GM23338 (cell line): ENCODE measurements at regions not wholly inside any gene's neighbourhood (a gene's known extent, or its start where the extent isn't known, plus 50 kb on each side); places are given as distances from the start of the nearest gene placed in this dataset.

ENCODE experiments used
- ATAC-seq: fragments of 200-7000 bp; cut with Tn5 transposase; 3 replicates; pipeline ENCODE4 v1.9.1; 2020
- DNase-seq: peaks from one replicate; pipeline ENCODE4 v3.0.0-alpha.2; 2015; ENCODE audit warnings: low spot score
- H2AFZ ChIP-seq: fragments of 200-600 bp; sonication (generic); 2 replicates; pipeline ENCODE4 v1.8.0; 2016; ENCODE audit warnings: antibody characterized with exemption, mild to moderate bottlenecking, moderate library complexity
- H3F3A ChIP-seq: fragments of 200-600 bp; sonication (generic); replicated peaks from 2 replicates; pipeline ENCODE4 v1.8.0; 2017; ENCODE audit warnings: antibody characterized with exemption, mixed run types, low read depth
- H3K27ac ChIP-seq: fragments of 200-600 bp; sonication (generic); 2 replicates; pipeline ENCODE4 v1.6.1; 2016; ENCODE audit warnings: low read depth
- H3K27me3 ChIP-seq: fragments of 200-600 bp; sonication (generic); 2 replicates; pipeline ENCODE4 v1.8.0; 2016; ENCODE audit warnings: mild to moderate bottlenecking, mixed run types, moderate library complexity; ENCODE audit not compliant: insufficient read depth
- H3K36me3 ChIP-seq: fragments of 200-600 bp; sonication (generic); 2 replicates; pipeline ENCODE4 v1.8.0; 2016; ENCODE audit warnings: mild to moderate bottlenecking; ENCODE audit not compliant: insufficient read depth
- H3K4me1 ChIP-seq: fragments of 200-600 bp; sonication (generic); 2 replicates; pipeline ENCODE4 v1.8.0; 2016; ENCODE audit warnings: mild to moderate bottlenecking, moderate library complexity; ENCODE audit not compliant: insufficient read depth
- H3K4me2 ChIP-seq: fragments of 200-600 bp; sonication (generic); 2 replicates; pipeline ENCODE4 v1.7.1; 2017; ENCODE audit warnings: mixed run types
- H3K4me3 ChIP-seq: fragments of 200-600 bp; sonication (generic); 2 replicates; pipeline ENCODE4 v1.6.1; 2016; ENCODE audit warnings: mixed run types
- H3K79me2 ChIP-seq: fragments of 200-600 bp; sonication (generic); replicated peaks from 2 replicates; pipeline ENCODE4 v1.8.0; 2017; ENCODE audit warnings: mild to moderate bottlenecking; ENCODE audit not compliant: insufficient read depth
- H3K9me2 ChIP-seq: fragments of 200-600 bp; sonication (generic); 2 replicates; pipeline ENCODE4 v1.8.0; 2017; ENCODE audit not compliant: insufficient read depth
- H4K20me1 ChIP-seq: fragments of 200-600 bp; sonication (generic); replicated peaks from 2 replicates; pipeline ENCODE4 v1.8.0; 2017; ENCODE audit warnings: mild to moderate bottlenecking; ENCODE audit not compliant: insufficient read depth
- H3K27ac Mint-ChIP-seq: 2 replicates; pipeline ENCODE4 v1.8.0; 2020; ENCODE audit warnings: inconsistent platforms, mild to moderate bottlenecking, moderate library complexity, mixed read lengths
- H3K27me3 Mint-ChIP-seq: 3 replicates; pipeline ENCODE4 v1.8.0; 2022; ENCODE audit warnings: low read depth, mild to moderate bottlenecking, moderate library complexity, mixed read lengths, inconsistent platforms; ENCODE audit not compliant: insufficient read depth, poor library complexity
- H3K36me3 Mint-ChIP-seq: 3 replicates; pipeline ENCODE4 v1.8.0; 2021; ENCODE audit warnings: low read depth, mild to moderate bottlenecking, inconsistent platforms, moderate library complexity, mixed read lengths
- H3K4me1 Mint-ChIP-seq: 3 replicates; pipeline ENCODE4 v1.8.0; 2020; ENCODE audit warnings: mild to moderate bottlenecking, inconsistent platforms, mixed read lengths
- H3K4me3 Mint-ChIP-seq: 3 replicates; pipeline ENCODE4 v1.8.0; 2021; ENCODE audit warnings: moderate library complexity, mild to moderate bottlenecking, inconsistent platforms, mixed read lengths
- H3K9me3 Mint-ChIP-seq: 3 replicates; pipeline ENCODE4 v1.8.0; 2020; ENCODE audit warnings: moderate library complexity, mild to moderate bottlenecking, inconsistent platforms, mixed read lengths
- CREB1 ChIP-seq: fragments of 250-450 bp; sonication (Bioruptor Pico); IDR thresholded peaks from 2 replicates; pipeline ENCODE4 v1.5.0; 2020; ENCODE audit warnings: low read depth, mild to moderate bottlenecking, moderate library complexity
- EZH2 ChIP-seq: fragments of 200-600 bp; sonication (generic); IDR thresholded peaks from one replicate; pipeline ENCODE4 v1.8.0; 2017; ENCODE audit warnings: antibody characterized with exemption, mild to moderate bottlenecking, low read depth; ENCODE audit not compliant: unreplicated experiment
- EZH2phosphoT487 ChIP-seq: fragments of 200-600 bp; sonication (generic); IDR thresholded peaks from one replicate; pipeline ENCODE4 v1.8.1; 2018; ENCODE audit warnings: antibody characterized with exemption; ENCODE audit not compliant: unreplicated experiment
- JUNB ChIP-seq: IDR thresholded peaks from one replicate; pipeline ENCODE4 v1.6.1; 2016; ENCODE audit warnings: antibody characterized with exemption; ENCODE audit not compliant: unreplicated experiment
- NANOG ChIP-seq: IDR thresholded peaks from 2 replicates; pipeline ENCODE4 v1.6.1; 2016; ENCODE audit warnings: antibody characterized with exemption, borderline replicate concordance
- POLR2AphosphoS5 ChIP-seq: IDR thresholded peaks from 2 replicates; pipeline ENCODE4 v1.6.1; 2016; ENCODE audit warnings: antibody characterized with exemption, low read depth
- STAT1 ChIP-seq: IDR thresholded peaks from one replicate; pipeline ENCODE4 v1.6.1; 2016; ENCODE audit warnings: antibody characterized with exemption; ENCODE audit not compliant: unreplicated experiment
- ZNF114 ChIP-seq: fragments of 250-450 bp; sonication (Bioruptor Pico); IDR thresholded peaks from 2 replicates; pipeline ENCODE4 v1.5.0; 2020; ENCODE audit warnings: mild to moderate bottlenecking, moderate library complexity
- ZNF331 ChIP-seq: fragments of 250-450 bp; sonication (Bioruptor Pico); IDR thresholded peaks from 2 replicates; pipeline ENCODE4 v1.5.0; 2020; ENCODE audit warnings: low read depth, mild to moderate bottlenecking, moderate library complexity
- TF ChIP-seq, protein P1 (sequence below): fragments of 250-450 bp; sonication (Bioruptor Pico); IDR thresholded peaks from 2 replicates; pipeline ENCODE4 v1.5.0; 2020; ENCODE audit warnings: mild to moderate bottlenecking, moderate library complexity
- TF ChIP-seq, protein P2 (sequence below): IDR thresholded peaks from 2 replicates; pipeline ENCODE4 v1.6.1; 2016; ENCODE audit warnings: antibody characterized with exemption
- TF ChIP-seq, protein P3 (sequence below): IDR thresholded peaks from one replicate; pipeline ENCODE4 v1.6.1; 2018; ENCODE audit warnings: antibody characterized with exemption; ENCODE audit not compliant: unreplicated experiment
- TF ChIP-seq, protein P4 (sequence below), 2 experiments: fragments of 200-600 bp in 1 of 2; sonication (generic) in 1 of 2; conservative IDR thresholded peaks; 2 replicates each; pipeline versions ENCODE4 v1.5.1 to v1.6.1; 2016 to 2017; ENCODE audit warnings: antibody characterized with exemption in 2 of 2, low read depth in 2 of 2, mild to moderate bottlenecking in 2 of 2, moderate library complexity in 1 of 2

DNA sequence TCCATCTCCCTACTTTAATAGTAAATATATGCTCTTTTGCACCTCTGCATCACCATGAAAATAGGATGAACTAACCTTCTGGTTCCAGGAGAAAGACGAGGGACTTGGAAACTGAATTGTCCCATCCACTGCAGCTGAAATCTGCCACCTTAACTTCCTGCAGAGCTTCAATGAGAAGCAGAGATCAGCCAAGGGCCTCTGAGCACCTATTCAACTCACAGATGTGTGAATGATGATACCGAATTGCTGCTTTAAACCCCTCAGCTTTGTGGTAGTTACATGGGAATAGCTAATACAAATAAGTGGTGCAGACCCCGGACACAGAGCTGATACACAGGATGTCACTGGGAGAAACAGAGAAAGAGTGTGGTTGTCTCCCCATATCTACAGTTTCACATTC is 616.8 kb downstream of the NCAM2 start:
- no peak for TF ChIP-seq POLR2AphosphoS5
- no peak for TF ChIP-seq ZNF331 (CRISPR knock-in tag)
- TF ChIP-seq, protein P1, sequence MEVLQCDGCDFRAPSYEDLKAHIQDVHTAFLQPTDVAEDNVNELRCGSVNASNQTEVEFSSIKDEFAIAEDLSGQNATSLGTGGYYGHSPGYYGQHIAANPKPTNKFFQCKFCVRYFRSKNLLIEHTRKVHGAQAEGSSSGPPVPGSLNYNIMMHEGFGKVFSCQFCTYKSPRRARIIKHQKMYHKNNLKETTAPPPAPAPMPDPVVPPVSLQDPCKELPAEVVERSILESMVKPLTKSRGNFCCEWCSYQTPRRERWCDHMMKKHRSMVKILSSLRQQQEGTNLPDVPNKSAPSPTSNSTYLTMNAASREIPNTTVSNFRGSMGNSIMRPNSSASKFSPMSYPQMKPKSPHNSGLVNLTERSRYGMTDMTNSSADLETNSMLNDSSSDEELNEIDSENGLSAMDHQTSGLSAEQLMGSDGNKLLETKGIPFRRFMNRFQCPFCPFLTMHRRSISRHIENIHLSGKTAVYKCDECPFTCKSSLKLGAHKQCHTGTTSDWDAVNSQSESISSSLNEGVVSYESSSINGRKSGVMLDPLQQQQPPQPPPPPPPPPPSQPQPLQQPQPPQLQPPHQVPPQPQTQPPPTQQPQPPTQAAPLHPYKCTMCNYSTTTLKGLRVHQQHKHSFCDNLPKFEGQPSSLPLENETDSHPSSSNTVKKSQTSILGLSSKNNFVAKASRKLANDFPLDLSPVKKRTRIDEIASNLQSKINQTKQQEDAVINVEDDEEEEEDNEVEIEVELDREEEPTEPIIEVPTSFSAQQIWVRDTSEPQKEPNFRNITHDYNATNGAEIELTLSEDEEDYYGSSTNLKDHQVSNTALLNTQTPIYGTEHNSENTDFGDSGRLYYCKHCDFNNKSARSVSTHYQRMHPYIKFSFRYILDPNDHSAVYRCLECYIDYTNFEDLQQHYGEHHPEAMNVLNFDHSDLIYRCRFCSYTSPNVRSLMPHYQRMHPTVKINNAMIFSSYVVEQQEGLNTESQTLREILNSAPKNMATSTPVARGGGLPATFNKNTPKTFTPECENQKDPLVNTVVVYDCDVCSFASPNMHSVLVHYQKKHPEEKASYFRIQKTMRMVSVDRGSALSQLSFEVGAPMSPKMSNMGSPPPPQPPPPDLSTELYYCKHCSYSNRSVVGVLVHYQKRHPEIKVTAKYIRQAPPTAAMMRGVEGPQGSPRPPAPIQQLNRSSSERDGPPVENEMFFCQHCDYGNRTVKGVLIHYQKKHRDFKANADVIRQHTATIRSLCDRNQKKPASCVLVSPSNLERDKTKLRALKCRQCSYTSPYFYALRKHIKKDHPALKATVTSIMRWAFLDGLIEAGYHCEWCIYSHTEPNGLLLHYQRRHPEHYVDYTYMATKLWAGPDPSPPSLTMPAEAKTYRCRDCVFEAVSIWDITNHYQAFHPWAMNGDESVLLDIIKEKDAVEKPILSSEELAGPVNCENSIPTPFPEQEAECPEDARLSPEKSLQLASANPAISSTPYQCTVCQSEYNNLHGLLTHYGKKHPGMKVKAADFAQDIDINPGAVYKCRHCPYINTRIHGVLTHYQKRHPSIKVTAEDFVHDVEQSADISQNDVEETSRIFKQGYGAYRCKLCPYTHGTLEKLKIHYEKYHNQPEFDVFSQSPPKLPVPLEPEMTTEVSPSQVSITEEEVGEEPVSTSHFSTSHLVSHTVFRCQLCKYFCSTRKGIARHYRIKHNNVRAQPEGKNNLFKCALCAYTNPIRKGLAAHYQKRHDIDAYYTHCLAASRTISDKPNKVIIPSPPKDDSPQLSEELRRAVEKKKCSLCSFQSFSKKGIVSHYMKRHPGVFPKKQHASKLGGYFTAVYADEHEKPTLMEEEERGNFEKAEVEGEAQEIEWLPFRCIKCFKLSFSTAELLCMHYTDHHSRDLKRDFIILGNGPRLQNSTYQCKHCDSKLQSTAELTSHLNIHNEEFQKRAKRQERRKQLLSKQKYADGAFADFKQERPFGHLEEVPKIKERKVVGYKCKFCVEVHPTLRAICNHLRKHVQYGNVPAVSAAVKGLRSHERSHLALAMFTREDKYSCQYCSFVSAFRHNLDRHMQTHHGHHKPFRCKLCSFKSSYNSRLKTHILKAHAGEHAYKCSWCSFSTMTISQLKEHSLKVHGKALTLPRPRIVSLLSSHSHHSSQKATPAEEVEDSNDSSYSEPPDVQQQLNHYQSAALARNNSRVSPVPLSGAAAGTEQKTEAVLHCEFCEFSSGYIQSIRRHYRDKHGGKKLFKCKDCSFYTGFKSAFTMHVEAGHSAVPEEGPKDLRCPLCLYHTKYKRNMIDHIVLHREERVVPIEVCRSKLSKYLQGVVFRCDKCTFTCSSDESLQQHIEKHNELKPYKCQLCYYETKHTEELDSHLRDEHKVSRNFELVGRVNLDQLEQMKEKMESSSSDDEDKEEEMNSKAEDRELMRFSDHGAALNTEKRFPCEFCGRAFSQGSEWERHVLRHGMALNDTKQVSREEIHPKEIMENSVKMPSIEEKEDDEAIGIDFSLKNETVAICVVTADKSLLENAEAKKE (CRISPR knock-in tag): no peak
- no peak for TF ChIP-seq EZH2phosphoT487
- TF ChIP-seq EZH2: no peak
- no peak for TF ChIP-seq JUNB
- TF ChIP-seq, protein P2, sequence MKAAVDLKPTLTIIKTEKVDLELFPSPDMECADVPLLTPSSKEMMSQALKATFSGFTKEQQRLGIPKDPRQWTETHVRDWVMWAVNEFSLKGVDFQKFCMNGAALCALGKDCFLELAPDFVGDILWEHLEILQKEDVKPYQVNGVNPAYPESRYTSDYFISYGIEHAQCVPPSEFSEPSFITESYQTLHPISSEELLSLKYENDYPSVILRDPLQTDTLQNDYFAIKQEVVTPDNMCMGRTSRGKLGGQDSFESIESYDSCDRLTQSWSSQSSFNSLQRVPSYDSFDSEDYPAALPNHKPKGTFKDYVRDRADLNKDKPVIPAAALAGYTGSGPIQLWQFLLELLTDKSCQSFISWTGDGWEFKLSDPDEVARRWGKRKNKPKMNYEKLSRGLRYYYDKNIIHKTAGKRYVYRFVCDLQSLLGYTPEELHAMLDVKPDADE: no peak
- TF ChIP-seq NANOG: no peak
- TF ChIP-seq, protein P3, sequence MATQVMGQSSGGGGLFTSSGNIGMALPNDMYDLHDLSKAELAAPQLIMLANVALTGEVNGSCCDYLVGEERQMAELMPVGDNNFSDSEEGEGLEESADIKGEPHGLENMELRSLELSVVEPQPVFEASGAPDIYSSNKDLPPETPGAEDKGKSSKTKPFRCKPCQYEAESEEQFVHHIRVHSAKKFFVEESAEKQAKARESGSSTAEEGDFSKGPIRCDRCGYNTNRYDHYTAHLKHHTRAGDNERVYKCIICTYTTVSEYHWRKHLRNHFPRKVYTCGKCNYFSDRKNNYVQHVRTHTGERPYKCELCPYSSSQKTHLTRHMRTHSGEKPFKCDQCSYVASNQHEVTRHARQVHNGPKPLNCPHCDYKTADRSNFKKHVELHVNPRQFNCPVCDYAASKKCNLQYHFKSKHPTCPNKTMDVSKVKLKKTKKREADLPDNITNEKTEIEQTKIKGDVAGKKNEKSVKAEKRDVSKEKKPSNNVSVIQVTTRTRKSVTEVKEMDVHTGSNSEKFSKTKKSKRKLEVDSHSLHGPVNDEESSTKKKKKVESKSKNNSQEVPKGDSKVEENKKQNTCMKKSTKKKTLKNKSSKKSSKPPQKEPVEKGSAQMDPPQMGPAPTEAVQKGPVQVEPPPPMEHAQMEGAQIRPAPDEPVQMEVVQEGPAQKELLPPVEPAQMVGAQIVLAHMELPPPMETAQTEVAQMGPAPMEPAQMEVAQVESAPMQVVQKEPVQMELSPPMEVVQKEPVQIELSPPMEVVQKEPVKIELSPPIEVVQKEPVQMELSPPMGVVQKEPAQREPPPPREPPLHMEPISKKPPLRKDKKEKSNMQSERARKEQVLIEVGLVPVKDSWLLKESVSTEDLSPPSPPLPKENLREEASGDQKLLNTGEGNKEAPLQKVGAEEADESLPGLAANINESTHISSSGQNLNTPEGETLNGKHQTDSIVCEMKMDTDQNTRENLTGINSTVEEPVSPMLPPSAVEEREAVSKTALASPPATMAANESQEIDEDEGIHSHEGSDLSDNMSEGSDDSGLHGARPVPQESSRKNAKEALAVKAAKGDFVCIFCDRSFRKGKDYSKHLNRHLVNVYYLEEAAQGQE: no peak
- TF ChIP-seq, protein P4, sequence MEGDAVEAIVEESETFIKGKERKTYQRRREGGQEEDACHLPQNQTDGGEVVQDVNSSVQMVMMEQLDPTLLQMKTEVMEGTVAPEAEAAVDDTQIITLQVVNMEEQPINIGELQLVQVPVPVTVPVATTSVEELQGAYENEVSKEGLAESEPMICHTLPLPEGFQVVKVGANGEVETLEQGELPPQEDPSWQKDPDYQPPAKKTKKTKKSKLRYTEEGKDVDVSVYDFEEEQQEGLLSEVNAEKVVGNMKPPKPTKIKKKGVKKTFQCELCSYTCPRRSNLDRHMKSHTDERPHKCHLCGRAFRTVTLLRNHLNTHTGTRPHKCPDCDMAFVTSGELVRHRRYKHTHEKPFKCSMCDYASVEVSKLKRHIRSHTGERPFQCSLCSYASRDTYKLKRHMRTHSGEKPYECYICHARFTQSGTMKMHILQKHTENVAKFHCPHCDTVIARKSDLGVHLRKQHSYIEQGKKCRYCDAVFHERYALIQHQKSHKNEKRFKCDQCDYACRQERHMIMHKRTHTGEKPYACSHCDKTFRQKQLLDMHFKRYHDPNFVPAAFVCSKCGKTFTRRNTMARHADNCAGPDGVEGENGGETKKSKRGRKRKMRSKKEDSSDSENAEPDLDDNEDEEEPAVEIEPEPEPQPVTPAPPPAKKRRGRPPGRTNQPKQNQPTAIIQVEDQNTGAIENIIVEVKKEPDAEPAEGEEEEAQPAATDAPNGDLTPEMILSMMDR (conservative IDR thresholded peaks at IDR 0.05; ENCODE audit: low read depth in 2 of 2): no peak
- no peak for TF ChIP-seq STAT1
- no peak for TF ChIP-seq CREB1
- no peak for TF ChIP-seq ZNF114
- Histone ChIP-seq H3K36me3 (no peaks in the 10 kb centered on the region), H3K27me3 (no peaks in the 10 kb centered on the region), H2AFZ (peak overlapping the region; percentile 34; the same call in 1 of the 2 replicates), H3K4me2 (no peak overlapping the region), H3F3A (no peaks in the 10 kb centered on the region), H3K79me2 (no peaks in the 10 kb centered on the region), H4K20me1 (no peaks in the 10 kb centered on the region), H3K9me2 (no peaks in the 10 kb centered on the region), H3K4me1 (no peaks in the 10 kb centered on the region), H3K27ac (no peak overlapping the region), H3K4me3 (no peak overlapping the region)
- H3K4me3 Mint-ChIP-seq: no peak overlapping the region
- no peak for DNase-seq
- no peaks in the 10 kb centered on the region for H3K27me3 Mint-ChIP-seq
- H3K36me3 Mint-ChIP-seq: no peaks in the 10 kb centered on the region
- H3K9me3 Mint-ChIP-seq: no peaks in the 10 kb centered on the region
- no peak overlapping the region for H3K27ac Mint-ChIP-seq
- no peak for ATAC-seq
- H3K4me1 Mint-ChIP-seq: peaks cover 7% of the 10 kb centered on the region
